ENCODE measurements at regions not wholly inside any gene's neighbourhood (a gene's known extent, or its start where the extent isn't known, plus 50 kb on each side); places are given as distances from the start of the nearest gene placed in this dataset.

- Histone ChIP-seq H3K27ac (no peak overlapping the region), H3K9me3 (no peaks in the 10 kb centered on the region), H3K36me3 (no peaks in the 10 kb centered on the region), H3K27me3 (no peaks in the 10 kb centered on the region), H3K4me3 (no peak overlapping the region), H3K4me1 (no peaks in the 10 kb centered on the region)
- no peak for DNase-seq (ENCODE audit: extremely low spot score in 2 of 2)
- intact Hi-C loops (cut with DNase I), result no loop called here
- TF ChIP-seq POLR2AphosphoS5 (IDR thresholded peaks at IDR 0.05; ENCODE audit: insufficient read depth in 1 of 2, low read depth in 1 of 2), result no peak
- TF ChIP-seq, protein P1, sequence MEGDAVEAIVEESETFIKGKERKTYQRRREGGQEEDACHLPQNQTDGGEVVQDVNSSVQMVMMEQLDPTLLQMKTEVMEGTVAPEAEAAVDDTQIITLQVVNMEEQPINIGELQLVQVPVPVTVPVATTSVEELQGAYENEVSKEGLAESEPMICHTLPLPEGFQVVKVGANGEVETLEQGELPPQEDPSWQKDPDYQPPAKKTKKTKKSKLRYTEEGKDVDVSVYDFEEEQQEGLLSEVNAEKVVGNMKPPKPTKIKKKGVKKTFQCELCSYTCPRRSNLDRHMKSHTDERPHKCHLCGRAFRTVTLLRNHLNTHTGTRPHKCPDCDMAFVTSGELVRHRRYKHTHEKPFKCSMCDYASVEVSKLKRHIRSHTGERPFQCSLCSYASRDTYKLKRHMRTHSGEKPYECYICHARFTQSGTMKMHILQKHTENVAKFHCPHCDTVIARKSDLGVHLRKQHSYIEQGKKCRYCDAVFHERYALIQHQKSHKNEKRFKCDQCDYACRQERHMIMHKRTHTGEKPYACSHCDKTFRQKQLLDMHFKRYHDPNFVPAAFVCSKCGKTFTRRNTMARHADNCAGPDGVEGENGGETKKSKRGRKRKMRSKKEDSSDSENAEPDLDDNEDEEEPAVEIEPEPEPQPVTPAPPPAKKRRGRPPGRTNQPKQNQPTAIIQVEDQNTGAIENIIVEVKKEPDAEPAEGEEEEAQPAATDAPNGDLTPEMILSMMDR (IDR thresholded peaks at IDR 0.05), result no peak
- no peak for TF ChIP-seq POLR2A (IDR thresholded peaks at IDR 0.05)
Measured at GRCh38 chr20:6685626-6686025, 81.9 kb upstream of the BMP2 start.

DNA sequence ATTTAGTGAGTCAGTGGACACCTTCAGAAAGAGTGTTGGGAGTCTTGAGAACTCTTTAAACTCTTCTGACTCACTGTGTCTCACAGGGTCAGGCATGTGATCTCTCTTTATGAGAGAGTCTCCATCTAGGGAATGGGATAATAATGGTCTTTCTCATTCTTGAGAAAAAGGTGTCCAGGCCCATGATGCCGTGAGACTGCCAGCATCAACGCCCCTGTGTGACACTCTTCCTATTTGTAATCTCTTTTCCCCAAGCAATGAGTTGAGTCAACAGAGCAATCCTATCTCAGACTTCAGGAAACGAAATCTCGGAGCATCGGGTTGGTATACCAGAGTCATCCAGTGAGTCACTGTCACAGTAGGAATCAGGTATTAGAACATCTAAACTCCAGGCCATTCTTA lies 82.3 kb upstream of the BMP2 start:
- Histone ChIP-seq H3K27me3 (no peaks in the 10 kb centered on the region), H3K9me3 (no peaks in the 10 kb centered on the region), H3K4me3 (no peak overlapping the region), H3K27ac (no peak overlapping the region), H3K4me1 (no peaks in the 10 kb centered on the region), H3K36me3 (no peaks in the 10 kb centered on the region)
- intact Hi-C loops (cut with DNase I), result no loop called here
- no peak for DNase-seq (ENCODE audit: extremely low spot score in 2 of 2)
- TF ChIP-seq, protein P1 (IDR thresholded peaks at IDR 0.05), result no peak

GRCh38 chr20:6683021-6683977 lies 84.2 kb upstream of the BMP2 start:
- no peaks in the 10 kb centered on the region for H3K36me3 ChIP-seq
- H3K9me3 ChIP-seq, result no peaks in the 10 kb centered on the region
- intact Hi-C loops (cut with DNase I), result no loop called here
- H3K4me3 ChIP-seq, result no peak overlapping the region
- H3K27me3 ChIP-seq, result no peaks in the 10 kb centered on the region
- no peak for TF ChIP-seq POLR2A (IDR thresholded peaks at IDR 0.05)
- no peak for TF ChIP-seq POLR2AphosphoS5 (IDR thresholded peaks at IDR 0.05; ENCODE audit: insufficient read depth in 1 of 2, low read depth in 1 of 2)
- TF ChIP-seq, protein P1 (IDR thresholded peaks at IDR 0.05), result no peak
- DNase-seq (ENCODE audit: extremely low spot score in 2 of 2), result no peak
- H3K4me1 ChIP-seq, result no peaks in the 10 kb centered on the region
- no peak overlapping the region for H3K27ac ChIP-seq

- Histone ChIP-seq H3K27ac (no peak overlapping the region), H3K4me1 (no peaks in the 10 kb centered on the region), H3K9me3 (no peaks in the 10 kb centered on the region), H3K27me3 (no peaks in the 10 kb centered on the region), H3K4me3 (no peak overlapping the region), H3K36me3 (no peaks in the 10 kb centered on the region)
- intact Hi-C loops (cut with DNase I), result no loop called here
- TF ChIP-seq POLR2A (IDR thresholded peaks at IDR 0.05), result no peak
- TF ChIP-seq, protein P1 (IDR thresholded peaks at IDR 0.05), result no peak
- no peak for TF ChIP-seq POLR2AphosphoS5 (IDR thresholded peaks at IDR 0.05; ENCODE audit: insufficient read depth in 1 of 2, low read depth in 1 of 2)
- DNase-seq (ENCODE audit: extremely low spot score in 2 of 2), result no peak
Measured at GRCh38 chr20:6680854-6681253, 86.6 kb upstream of the BMP2 start.

GRCh38 chr20:6680441-6680840 lies 87.0 kb upstream of the BMP2 start:
- Histone ChIP-seq H3K27me3 (no peaks in the 10 kb centered on the region), H3K36me3 (no peaks in the 10 kb centered on the region), H3K4me1 (no peaks in the 10 kb centered on the region), H3K4me3 (no peak overlapping the region), H3K9me3 (no peaks in the 10 kb centered on the region), H3K27ac (no peak overlapping the region)
- no peak for TF ChIP-seq POLR2A (IDR thresholded peaks at IDR 0.05)
- TF ChIP-seq, protein P1 (IDR thresholded peaks at IDR 0.05), result no peak
- DNase-seq (ENCODE audit: extremely low spot score in 2 of 2), result no peak
- intact Hi-C loops (cut with DNase I), result no loop called here

All from vagina (tissue), 2 donors.